GM10248 (cell line): ENCODE measurements at regions not wholly inside any gene's neighbourhood (a gene's known extent, or its start where the extent isn't known, plus 50 kb on each side); places are given as distances from the start of the nearest gene placed in this dataset.
"Not testable (repeated sequence)": the region's sequence is repeated elsewhere in the genome, so short reads cannot be mapped to it uniquely, and the experiment has no call there.

Experiments used
- CTCF ChIA-PET: fragments of 300-600 bp; sonication (Branson Sonifier 250); formaldehyde crosslinking; extraction: SDS; loops from one replicate; lab custom pipeline; 2021; ENCODE audit warnings: antibody characterized with exemption; lab: Yijun Ruan, JAX
- POLR2A ChIA-PET: fragments of 350-650 bp; sonication (Branson Sonifier 250); formaldehyde crosslinking; extraction: SDS; loops from one replicate; lab custom pipeline; 2020; ENCODE audit warnings: antibody characterized with exemption; lab: Yijun Ruan, JAX
- DNase-seq: peaks from one replicate; pipeline ENCODE4 v3.0.0; 2012; ENCODE audit errors: extremely low spot score
- TF ChIP-seq, protein P1 (sequence below): IDR thresholded peaks from 2 replicates; pipeline ENCODE4 v1.5.1; 2012; ENCODE audit warnings: mild to moderate bottlenecking, low read depth; ENCODE audit errors: extremely low read depth, missing control alignments, control extremely low read depth

GRCh38 chr3:18194431-18194830 lies 230.7 kb downstream of the SATB1 start:
- TF ChIP-seq, protein P1, sequence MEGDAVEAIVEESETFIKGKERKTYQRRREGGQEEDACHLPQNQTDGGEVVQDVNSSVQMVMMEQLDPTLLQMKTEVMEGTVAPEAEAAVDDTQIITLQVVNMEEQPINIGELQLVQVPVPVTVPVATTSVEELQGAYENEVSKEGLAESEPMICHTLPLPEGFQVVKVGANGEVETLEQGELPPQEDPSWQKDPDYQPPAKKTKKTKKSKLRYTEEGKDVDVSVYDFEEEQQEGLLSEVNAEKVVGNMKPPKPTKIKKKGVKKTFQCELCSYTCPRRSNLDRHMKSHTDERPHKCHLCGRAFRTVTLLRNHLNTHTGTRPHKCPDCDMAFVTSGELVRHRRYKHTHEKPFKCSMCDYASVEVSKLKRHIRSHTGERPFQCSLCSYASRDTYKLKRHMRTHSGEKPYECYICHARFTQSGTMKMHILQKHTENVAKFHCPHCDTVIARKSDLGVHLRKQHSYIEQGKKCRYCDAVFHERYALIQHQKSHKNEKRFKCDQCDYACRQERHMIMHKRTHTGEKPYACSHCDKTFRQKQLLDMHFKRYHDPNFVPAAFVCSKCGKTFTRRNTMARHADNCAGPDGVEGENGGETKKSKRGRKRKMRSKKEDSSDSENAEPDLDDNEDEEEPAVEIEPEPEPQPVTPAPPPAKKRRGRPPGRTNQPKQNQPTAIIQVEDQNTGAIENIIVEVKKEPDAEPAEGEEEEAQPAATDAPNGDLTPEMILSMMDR: no peak
- ChIA-PET CTCF (no interaction called here), POLR2A (no interaction called here)
- DNase-seq: no peak

DNA sequence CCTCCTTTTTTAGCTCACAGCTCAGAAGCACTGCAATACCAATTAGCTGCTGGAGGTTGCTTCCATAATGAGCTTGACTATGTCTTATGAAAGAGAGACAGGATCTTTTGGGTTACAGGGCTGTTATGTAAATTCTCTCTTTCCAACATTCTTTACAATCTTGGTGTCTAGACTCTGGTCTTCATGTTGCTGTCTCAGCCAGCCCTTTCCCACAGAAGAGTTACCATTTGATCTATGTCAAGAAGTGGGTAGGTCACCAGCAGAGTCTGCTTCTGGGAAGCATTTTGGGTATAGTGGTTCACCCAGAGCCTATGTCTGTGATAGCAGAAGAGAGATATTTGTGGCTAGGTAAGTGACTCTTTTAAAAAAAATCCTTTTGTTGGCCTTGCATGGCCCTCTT lies 234.5 kb downstream of the SATB1 start:
- TF ChIP-seq, protein P1: no peak
- ChIA-PET POLR2A (no interaction called here), CTCF (interaction anchor here (2.6 kb wide), 1 partner anchor 9 kb away, joined by 9 read pairs; no protein-coding TSS in a partner anchor)
- DNase-seq: no peak

GRCh38 chr3:18189282-18190050 lies 235.7 kb downstream of the SATB1 start:
- POLR2A ChIA-PET: no interaction called here
- CTCF ChIA-PET: interaction anchor here (2.6 to 2.7 kb wide), 2 partner anchors 7 to 11 kb away, joined by 6 to 9 read pairs; no protein-coding TSS in a partner anchor
- TF ChIP-seq, protein P1: no peak
- DNase-seq: no peak

- no peak for DNase-seq
- TF ChIP-seq, protein P1: no peak
- CTCF ChIA-PET: interaction anchor here (2.7 kb wide), 1 partner anchor 12 kb away, joined by 6 read pairs; no protein-coding TSS in a partner anchor
- POLR2A ChIA-PET: no interaction called here
These were observed 236.6 kb downstream of the SATB1 start for GRCh38 chr3:18188491-18188890.

GRCh38 chr3:18185624-18186023 lies 239.5 kb downstream of the SATB1 start:
- DNase-seq: no peak
- CTCF ChIA-PET: interaction anchor here (1.5 kb wide), 1 partner anchor 28 kb away, joined by 4 read pairs; no protein-coding TSS in a partner anchor
- POLR2A ChIA-PET: no interaction called here
- TF ChIP-seq, protein P1: no peak

DNA sequence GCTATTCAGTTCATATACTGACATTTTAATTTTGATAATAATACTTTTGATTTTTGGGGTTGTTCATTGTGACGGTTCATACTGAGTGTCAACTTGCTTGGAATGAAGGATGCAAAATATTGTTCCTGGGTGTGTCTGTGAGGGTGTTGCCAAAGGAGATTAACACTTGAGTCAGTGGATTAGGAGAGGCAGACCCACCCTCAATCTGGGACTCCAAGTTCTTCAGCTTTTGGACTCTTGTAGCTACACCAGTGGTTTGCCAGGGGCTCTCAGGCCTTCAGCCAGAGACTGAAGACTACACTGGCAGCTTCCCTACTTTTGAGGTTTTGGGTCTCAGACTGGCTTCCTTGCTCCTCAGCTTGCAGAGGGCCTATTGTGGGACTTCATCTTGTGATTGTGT lies 242.2 kb downstream of the SATB1 start:
- POLR2A ChIA-PET, DNase-seq: not testable (repeated sequence)

DNA sequence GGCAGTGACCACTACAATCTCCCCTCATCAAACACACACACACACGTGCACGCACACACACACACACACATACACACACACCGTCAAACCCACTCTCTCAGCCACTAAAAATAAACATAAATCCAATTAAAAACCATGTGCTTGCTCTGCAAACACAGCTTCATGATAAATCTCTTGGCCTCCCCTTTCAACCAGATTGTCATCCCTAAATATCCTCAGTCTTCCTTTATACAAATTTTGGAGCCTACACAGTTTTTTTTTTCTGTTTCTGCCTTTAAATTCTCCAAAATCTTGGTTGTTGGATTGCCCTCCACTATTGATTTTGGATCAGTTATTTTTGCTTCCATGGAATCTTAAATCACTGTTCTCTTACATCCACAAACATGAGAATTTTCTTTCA lies 245.6 kb downstream of the SATB1 start:
- ChIA-PET POLR2A (no interaction called here), CTCF (no interaction called here)
- TF ChIP-seq, protein P1: no peak
- DNase-seq: no peak

More for the DNA sequence above, 242.2 kb downstream of the SATB1 start:
- CTCF ChIA-PET: interaction anchor here (3.4 kb wide), 1 partner anchor 8 kb away, joined by 9 read pairs; no protein-coding TSS in a partner anchor
